H1 (cell line): ENCODE measurements at regions not wholly inside any gene's neighbourhood (a gene's known extent, or its start where the extent isn't known, plus 50 kb on each side); places are given as distances from the start of the nearest gene placed in this dataset.

Source experiments
- BACH1 ChIP-seq: IDR thresholded peaks from 2 replicates; pipeline ENCODE4 v1.6.1; 2012; ENCODE audit warnings: low read length, improper control_type of control experiment
- CBX5 ChIP-seq: fragments of 300-800, 300-1000 bp; sonication (generic); IDR thresholded peaks from 2 replicates; pipeline ENCODE4 v1.7.1; 2016; ENCODE audit warnings: antibody characterized with exemption, low read length, low read depth

- no peak for TF ChIP-seq BACH1
- TF ChIP-seq CBX5, result no peak
Observed at GRCh38 chr1:77627978-77628570, 54.4 kb downstream of the ZZZ3 start (continued).
